Breast epithelium (tissue), 4 donors: ENCODE measurements at regions not wholly inside any gene's neighbourhood (a gene's known extent, or its start where the extent isn't known, plus 50 kb on each side); places are given as distances from the start of the nearest gene placed in this dataset.

Source experiments
- DNase-seq, 2 donors: peaks; one replicate each; pipeline ENCODE4 v3.0.0-alpha.2; 2019; ENCODE audit warnings: low spot score in 2 of 2
- H3K27ac ChIP-seq, 2 donors: fragments of 200-600 bp; sonication (generic) in 1 of 2; one replicate each; pipeline ENCODE4 v1.5.1; 2016 to 2019; ENCODE audit warnings: mild to moderate bottlenecking in 1 of 2
- H3K27me3 ChIP-seq, 2 donors: fragments of 200-600 bp; sonication (generic) in 1 of 2; one replicate each; pipeline versions ENCODE4 v1.5.1 to v1.6.0; 2017 to 2019; ENCODE audit warnings: control low read depth in 1 of 2, mild to moderate bottlenecking in 1 of 2
- H3K36me3 ChIP-seq: fragments of 200-600 bp; one replicate; pipeline ENCODE4 v1.5.1; 2019
- H3K4me1 ChIP-seq, 2 donors: fragments of 200-600 bp; sonication (generic); one replicate each; pipeline ENCODE4 v1.5.1; 2016 to 2019; ENCODE audit warnings: control low read depth in 1 of 2
- H3K4me3 ChIP-seq, 3 donors: fragments of 200-600 bp; sonication (generic); 1 replicate in 2 of 3; 2 replicates in 1 of 3; pipeline ENCODE4 v1.5.1; 2016 to 2019; ENCODE audit warnings: mild to moderate bottlenecking in 3 of 3, moderate library complexity in 2 of 3
- H3K9me3 ChIP-seq, 2 donors: fragments of 200-600 bp; sonication (generic) in 1 of 2; one replicate each; pipeline ENCODE4 v1.5.1; 2016 to 2019; ENCODE audit warnings: control low read depth in 1 of 2
- POLR2A ChIP-seq: fragments of 450-650 bp; IDR thresholded peaks from one replicate; pipeline ENCODE4 v1.6.1; 2016; ENCODE audit warnings: antibody characterized with exemption, mild to moderate bottlenecking, moderate library complexity
- POLR2AphosphoS5 ChIP-seq, 3 donors: sonication (generic); formaldehyde crosslinking; IDR thresholded peaks; one replicate each; pipeline ENCODE4 v1.6.1; 2017; ENCODE audit warnings: antibody characterized with exemption in 3 of 3
- intact Hi-C: fragments of 100-400 bp; cut with DNase I; formaldehyde crosslinking; loops from one replicate; pipeline ENCODE4 v1.15.1; 2023; ENCODE audit warnings: low total_unique reads
- TF ChIP-seq, protein P1 (sequence below), 3 donors: fragments of 450-650 bp; IDR thresholded peaks; one replicate each; pipeline ENCODE4 v1.5.1; 2016 to 2017; ENCODE audit warnings: antibody characterized with exemption in 3 of 3, mild to moderate bottlenecking in 3 of 3, moderate library complexity in 3 of 3

DNA sequence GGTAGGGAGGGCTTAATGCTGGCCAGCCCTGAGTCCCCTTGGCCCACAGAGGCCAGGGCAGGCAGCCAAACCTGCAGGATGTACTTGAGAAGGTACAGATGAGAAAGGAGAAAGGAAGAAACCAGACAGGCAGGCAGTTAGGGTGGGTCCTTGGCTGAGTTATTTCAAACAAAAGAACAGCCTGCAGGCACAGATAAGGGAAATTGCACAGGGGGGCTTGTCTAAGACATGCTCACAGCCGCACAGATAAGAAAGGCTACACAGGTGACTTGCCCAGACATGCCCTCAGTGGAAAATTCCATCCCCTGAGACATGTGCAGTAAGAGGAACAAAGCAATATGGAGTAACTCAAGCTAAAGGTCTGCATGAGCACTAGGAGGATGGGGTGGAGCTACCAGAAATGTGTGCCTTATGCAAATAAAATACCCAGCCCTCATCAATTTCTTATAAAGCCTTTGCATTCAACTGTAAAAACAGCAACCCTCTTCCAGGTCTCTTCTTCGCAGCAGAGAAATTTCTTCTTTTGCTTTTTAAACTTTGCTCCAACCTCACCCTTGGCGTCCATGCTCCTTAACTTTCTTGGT is 158.2 kb upstream of the RGS6 start:
- no peak for TF ChIP-seq POLR2A
- TF ChIP-seq POLR2AphosphoS5 (IDR thresholded peaks at IDR 0.05) = no peak
- TF ChIP-seq, protein P1, sequence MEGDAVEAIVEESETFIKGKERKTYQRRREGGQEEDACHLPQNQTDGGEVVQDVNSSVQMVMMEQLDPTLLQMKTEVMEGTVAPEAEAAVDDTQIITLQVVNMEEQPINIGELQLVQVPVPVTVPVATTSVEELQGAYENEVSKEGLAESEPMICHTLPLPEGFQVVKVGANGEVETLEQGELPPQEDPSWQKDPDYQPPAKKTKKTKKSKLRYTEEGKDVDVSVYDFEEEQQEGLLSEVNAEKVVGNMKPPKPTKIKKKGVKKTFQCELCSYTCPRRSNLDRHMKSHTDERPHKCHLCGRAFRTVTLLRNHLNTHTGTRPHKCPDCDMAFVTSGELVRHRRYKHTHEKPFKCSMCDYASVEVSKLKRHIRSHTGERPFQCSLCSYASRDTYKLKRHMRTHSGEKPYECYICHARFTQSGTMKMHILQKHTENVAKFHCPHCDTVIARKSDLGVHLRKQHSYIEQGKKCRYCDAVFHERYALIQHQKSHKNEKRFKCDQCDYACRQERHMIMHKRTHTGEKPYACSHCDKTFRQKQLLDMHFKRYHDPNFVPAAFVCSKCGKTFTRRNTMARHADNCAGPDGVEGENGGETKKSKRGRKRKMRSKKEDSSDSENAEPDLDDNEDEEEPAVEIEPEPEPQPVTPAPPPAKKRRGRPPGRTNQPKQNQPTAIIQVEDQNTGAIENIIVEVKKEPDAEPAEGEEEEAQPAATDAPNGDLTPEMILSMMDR (IDR thresholded peaks at IDR 0.05) = no peak
- no peak for DNase-seq
- Histone ChIP-seq H3K4me3 (no peak overlapping the region), H3K36me3 (no peaks in the 10 kb centered on the region), H3K9me3 (no peaks in the 10 kb centered on the region), H3K27me3 (no peaks in the 10 kb centered on the region), H3K4me1 (no peaks in the 10 kb centered on the region), H3K27ac (no peak overlapping the region)
- intact Hi-C loops = no loop called here

DNA sequence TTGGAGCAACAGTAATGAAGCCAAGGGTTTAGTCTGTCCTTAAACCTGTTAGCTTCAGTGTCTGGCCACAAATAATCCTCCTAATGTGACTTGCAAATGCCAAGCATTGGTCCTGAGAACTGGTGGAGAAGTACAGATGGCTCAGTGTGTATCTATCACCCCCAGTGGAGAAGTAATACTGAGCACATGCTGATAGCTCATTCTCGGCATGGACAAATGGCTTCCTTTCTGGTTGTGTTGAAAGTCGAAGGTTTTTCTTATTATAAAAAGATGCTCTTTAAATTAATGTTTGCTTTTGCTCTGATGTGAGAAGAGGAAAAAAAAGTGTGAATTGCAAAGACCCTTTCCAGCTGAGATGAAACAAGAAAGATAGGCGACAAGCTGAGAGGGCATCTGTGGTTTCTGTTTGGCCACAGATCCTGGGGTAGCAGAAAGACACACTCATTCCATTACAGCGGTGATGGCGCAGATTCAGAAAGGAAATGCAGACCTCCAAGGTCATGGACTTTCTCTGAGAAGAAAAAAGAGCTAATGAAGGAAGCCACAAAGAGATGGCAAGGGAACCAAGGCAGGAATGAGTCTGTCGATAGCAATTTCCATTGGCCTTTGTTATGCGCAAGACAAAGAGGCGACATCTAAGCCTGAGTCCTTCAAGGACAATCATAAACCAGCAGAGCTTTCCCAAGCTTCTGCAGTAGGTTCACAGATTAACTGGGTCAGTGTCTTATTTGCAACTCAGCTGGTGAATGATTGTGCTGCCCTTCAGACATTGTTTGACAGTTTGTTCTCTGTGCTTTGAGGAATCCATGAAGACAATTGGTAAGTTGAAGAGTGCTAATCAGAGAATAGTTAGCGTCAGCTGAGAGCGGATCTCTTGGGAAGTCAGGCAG is 155.5 kb upstream of the RGS6 start:
- TF ChIP-seq POLR2A (no peak), POLR2AphosphoS5 (IDR thresholded peaks at IDR 0.05) (no peak)
- TF ChIP-seq, protein P1 (IDR thresholded peaks at IDR 0.05) = no peak
- intact Hi-C loops = no loop called here
- no peaks in the 10 kb centered on the region for H3K36me3 ChIP-seq
- H3K4me1 ChIP-seq = no peaks in the 10 kb centered on the region
- H3K27me3 ChIP-seq = no peaks in the 10 kb centered on the region
- H3K9me3 ChIP-seq = no peaks in the 10 kb centered on the region
- no peak for DNase-seq
- no peak overlapping the region for H3K27ac ChIP-seq
- H3K4me3 ChIP-seq = no peak overlapping the region

DNA sequence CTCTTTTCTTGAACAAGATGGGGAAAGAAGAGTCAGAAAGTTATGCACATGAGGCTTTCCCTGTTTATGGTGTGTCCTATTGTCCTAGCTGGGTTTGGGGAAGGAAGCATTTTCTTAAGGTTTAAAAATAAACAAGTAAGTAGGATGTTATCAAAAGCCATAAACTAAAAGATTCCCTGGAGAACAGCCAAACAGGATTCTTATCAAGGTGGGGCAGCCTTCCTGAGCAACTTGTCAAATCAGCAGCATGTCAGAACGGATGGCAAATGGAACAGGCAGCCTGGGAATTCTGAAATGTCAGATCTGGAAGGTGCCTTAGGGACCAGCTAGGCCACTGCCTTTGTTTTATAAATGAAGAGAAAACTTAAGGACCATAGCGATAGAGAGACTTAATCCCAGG is 152.2 kb upstream of the RGS6 start:
- H3K27me3 ChIP-seq = no peaks in the 10 kb centered on the region
- intact Hi-C loops = no loop called here
- TF ChIP-seq, protein P1 (IDR thresholded peaks at IDR 0.05) = no peak
- TF ChIP-seq POLR2AphosphoS5 (IDR thresholded peaks at IDR 0.05) = no peak
- TF ChIP-seq POLR2A = no peak

DNA sequence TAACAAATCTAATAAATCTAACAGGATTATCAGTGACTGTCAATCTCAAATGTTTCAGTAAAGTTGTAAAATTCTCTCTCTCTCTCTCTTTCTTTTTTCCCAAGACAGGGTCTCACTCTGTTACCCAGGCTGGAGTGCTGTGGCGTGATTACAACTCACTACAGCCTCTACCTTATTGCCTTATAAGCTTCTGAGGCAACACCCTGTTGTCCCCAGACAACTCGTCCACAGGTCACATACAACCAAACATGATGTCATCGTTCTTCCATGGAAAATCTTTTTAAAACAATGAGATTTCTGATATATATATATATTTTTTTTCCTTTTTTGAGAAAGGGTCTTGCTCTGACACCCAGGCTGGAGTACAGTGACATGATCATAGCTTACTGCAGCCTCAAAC is 151.4 kb upstream of the RGS6 start:
- Histone ChIP-seq H3K4me3 (no peak overlapping the region), H3K36me3 (no peaks in the 10 kb centered on the region), H3K27me3 (no peaks in the 10 kb centered on the region), H3K4me1 (no peaks in the 10 kb centered on the region), H3K9me3 (no peaks in the 10 kb centered on the region), H3K27ac (no peak overlapping the region)
- intact Hi-C loops = no loop called here
- no peak for DNase-seq
- TF ChIP-seq, protein P1 (IDR thresholded peaks at IDR 0.05) = no peak
- TF ChIP-seq POLR2A (no peak), POLR2AphosphoS5 (IDR thresholded peaks at IDR 0.05) (no peak)

More for the DNA sequence above, 152.2 kb upstream of the RGS6 start:
- H3K27ac ChIP-seq = no peak overlapping the region
- no peak overlapping the region for H3K4me3 ChIP-seq
- H3K36me3 ChIP-seq = no peaks in the 10 kb centered on the region
- no peaks in the 10 kb centered on the region for H3K4me1 ChIP-seq
- no peak for DNase-seq
- H3K9me3 ChIP-seq = no peaks in the 10 kb centered on the region

DNA sequence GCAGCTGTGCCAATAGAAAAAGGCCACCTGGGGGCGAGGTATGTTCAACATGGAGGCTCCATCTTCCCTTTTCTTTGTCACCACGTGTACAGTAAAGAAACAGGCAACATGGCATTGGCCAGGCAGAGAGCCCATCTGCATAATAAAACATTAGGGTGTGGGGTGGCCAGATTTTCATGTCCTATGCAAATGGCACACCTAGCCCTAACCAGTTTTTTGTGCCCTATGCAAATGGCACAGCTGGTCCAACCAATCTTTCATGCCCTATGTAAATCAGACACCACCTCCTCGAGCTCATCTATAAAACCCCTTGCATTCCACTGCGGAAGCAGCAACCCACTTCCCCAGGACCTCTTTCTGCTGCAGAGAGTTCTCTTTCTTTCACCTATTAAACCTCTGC is 149.1 kb upstream of the RGS6 start:
- no peak overlapping the region for H3K27ac ChIP-seq
- no peaks in the 10 kb centered on the region for H3K27me3 ChIP-seq
- H3K36me3 ChIP-seq = no peaks in the 10 kb centered on the region
- DNase-seq = no peak
- no peaks in the 10 kb centered on the region for H3K9me3 ChIP-seq
- no peak overlapping the region for H3K4me3 ChIP-seq
- no peaks in the 10 kb centered on the region for H3K4me1 ChIP-seq
- intact Hi-C loops = no loop called here
- TF ChIP-seq POLR2A (no peak), POLR2AphosphoS5 (IDR thresholded peaks at IDR 0.05) (no peak)
- TF ChIP-seq, protein P1 (IDR thresholded peaks at IDR 0.05) = no peak
